Esophagus muscularis mucosa (tissue), 4 donors: ENCODE measurements at regions not wholly inside any gene's neighbourhood (a gene's known extent, or its start where the extent isn't known, plus 50 kb on each side); places are given as distances from the start of the nearest gene placed in this dataset.
"Not testable (repeated sequence)": the region's sequence is repeated elsewhere in the genome, so short reads cannot be mapped to it uniquely, and the experiment has no call there.

Source experiments
- DNase-seq: peaks from one replicate; pipeline ENCODE4 v3.0.0-alpha.2; 2017; ENCODE audit errors: extremely low spot score
- H3K27ac ChIP-seq, 4 donors: fragments of 200-600 bp; sonication (generic); replicated peaks in 1 of 4; 1 replicate in 3 of 4; 2 replicates in 1 of 4; pipeline ENCODE4 v1.5.1; 2016 to 2019; ENCODE audit warnings: mild to moderate bottlenecking in 1 of 4
- H3K27me3 ChIP-seq, 4 donors: fragments of 200-600 bp; sonication (generic); one replicate each; pipeline versions ENCODE4 v1.5.1 to v1.6.0; 2016 to 2019
- H3K36me3 ChIP-seq, 4 donors: fragments of 200-600 bp; sonication (generic); one replicate each; pipeline ENCODE4 v1.5.1; 2016 to 2019
- H3K4me1 ChIP-seq, 4 donors: fragments of 200-600 bp; sonication (generic); one replicate each; pipeline ENCODE4 v1.5.1; 2016 to 2019
- H3K4me3 ChIP-seq, 4 donors: fragments of 200-600 bp; sonication (generic); 1 replicate in 2 of 4; 2 replicates in 2 of 4; pipeline ENCODE4 v1.5.1; 2016 to 2019; ENCODE audit warnings: mild to moderate bottlenecking in 4 of 4, moderate library complexity in 1 of 4
- H3K9me3 ChIP-seq, 4 donors: fragments of 200-600 bp; sonication (generic); 1 replicate in 3 of 4; 2 replicates in 1 of 4; pipeline ENCODE4 v1.5.1; 2016 to 2019
- CTCF ChIP-seq, 3 experiments: fragments of 200-600 bp in 2 of 3; fragments of 450-650 bp in 1 of 3; sonication (generic) in 2 of 3; IDR thresholded peaks; one replicate each; pipeline ENCODE4 v1.5.1; 2017 to 2019; ENCODE audit warnings: antibody characterized with exemption in 3 of 3, mild to moderate bottlenecking in 2 of 3, moderate library complexity in 1 of 3
- EP300 ChIP-seq: sonication (generic); formaldehyde crosslinking; IDR thresholded peaks from one replicate; pipeline ENCODE4 v1.6.1; 2017; ENCODE audit warnings: antibody characterized with exemption
- POLR2A ChIP-seq: fragments of 450-650 bp; IDR thresholded peaks from one replicate; pipeline ENCODE4 v1.6.1; 2017; ENCODE audit warnings: antibody characterized with exemption, moderate library complexity, mild to moderate bottlenecking, low read depth
- POLR2AphosphoS5 ChIP-seq, 2 donors: sonication (generic); formaldehyde crosslinking; IDR thresholded peaks; one replicate each; pipeline ENCODE4 v1.6.1; 2017; ENCODE audit warnings: antibody characterized with exemption in 2 of 2
- WGBS: methylation state at CpG from one replicate; pipeline ENCODE4 v1.1.5; 2018; 5-methylcytosine and 5-hydroxymethylcytosine counted together
- intact Hi-C: fragments of 100-400 bp; cut with DNase I; formaldehyde crosslinking; loops from one replicate; pipeline ENCODE4 v1.15.1; 2023

GRCh38 chr7:92910976-92911375 is 74.6 kb upstream of the CDK6 start:
- Histone ChIP-seq H3K4me3 (no peak overlapping the region), H3K27ac (no peak overlapping the region), H3K36me3 (no peaks in the 10 kb centered on the region), H3K9me3 (no peaks in the 10 kb centered on the region), H3K27me3 (no peaks in the 10 kb centered on the region), H3K4me1 (no peaks in the 10 kb centered on the region)
- no peak for DNase-seq
- no peak for TF ChIP-seq CTCF (IDR thresholded peaks at IDR 0.05)
- no peak for TF ChIP-seq POLR2A
- no peak for TF ChIP-seq EP300
- WGBS, result 90% methylated on average over 3 of the region's 3 CpGs
- intact Hi-C loops, result no loop called here

- intact Hi-C loops, result no loop called here
- Histone ChIP-seq H3K27me3 (no peaks in the 10 kb centered on the region), H3K36me3 (no peaks in the 10 kb centered on the region), H3K9me3 (no peaks in the 10 kb centered on the region), H3K4me3 (no peak overlapping the region), H3K4me1 (no peaks in the 10 kb centered on the region), H3K27ac (no peak overlapping the region)
- DNase-seq, result no peak
- TF ChIP-seq EP300, result no peak
- TF ChIP-seq POLR2AphosphoS5 (IDR thresholded peaks at IDR 0.05), result no peak
- no peak for TF ChIP-seq POLR2A
- TF ChIP-seq CTCF (IDR thresholded peaks at IDR 0.05), result no peak
- 93% methylated on average over 2 of the region's 2 CpGs for WGBS
Measured at GRCh38 chr7:92909686-92910475, 73.5 kb upstream of the CDK6 start.

GRCh38 chr7:92904244-92905131 is 68.1 kb upstream of the CDK6 start:
- 63% methylated on average over 7 of the region's 7 CpGs for WGBS
- no peak for TF ChIP-seq EP300
- no peak for TF ChIP-seq POLR2AphosphoS5 (IDR thresholded peaks at IDR 0.05)
- TF ChIP-seq CTCF (IDR thresholded peaks at IDR 0.05), result no peak
- no peak for TF ChIP-seq POLR2A
- no peak for DNase-seq
- H3K4me3 ChIP-seq, result no peak overlapping the region
- intact Hi-C loops, result no loop called here
- no peak overlapping the region for H3K27ac ChIP-seq
- no peaks in the 10 kb centered on the region for H3K4me1 ChIP-seq
- no peaks in the 10 kb centered on the region for H3K27me3 ChIP-seq
- H3K36me3 ChIP-seq, result no peaks in the 10 kb centered on the region
- no peaks in the 10 kb centered on the region for H3K9me3 ChIP-seq

GRCh38 chr7:92898798-92899197 is 62.4 kb upstream of the CDK6 start:
- Histone ChIP-seq H3K4me1 (no peaks in the 10 kb centered on the region), H3K27ac (no peak overlapping the region), H3K4me3 (no peak overlapping the region), H3K36me3 (no peaks in the 10 kb centered on the region), H3K9me3 (peaks cover 0 to 10% (median 6%) of the 10 kb centered on the region in 4 donors), H3K27me3 (no peaks in the 10 kb centered on the region)
- no peak for TF ChIP-seq EP300
- no peak for TF ChIP-seq CTCF (IDR thresholded peaks at IDR 0.05)
- no peak for TF ChIP-seq POLR2A
- TF ChIP-seq POLR2AphosphoS5 (IDR thresholded peaks at IDR 0.05), result no peak
- 76% methylated on average over 3 of the region's 5 CpGs for WGBS
- no peak for DNase-seq
- intact Hi-C loops, result no loop called here

- DNase-seq, H3K4me1 ChIP-seq, H3K27ac ChIP-seq, H3K27me3 ChIP-seq, intact Hi-C loops, H3K36me3 ChIP-seq, H3K4me3 ChIP-seq: not testable (repeated sequence)
- H3K9me3 ChIP-seq, result peaks cover 0 to 11% (median 7%) of the 10 kb centered on the region in 4 donors
- 87% methylated on average over 2 of the region's 2 CpGs for WGBS
Measured at GRCh38 chr7:92894857-92895256, 58.5 kb upstream of the CDK6 start.
